H9 (cell line): ENCODE measurements at regions not wholly inside any gene's neighbourhood (a gene's known extent, or its start where the extent isn't known, plus 50 kb on each side); places are given as distances from the start of the nearest gene placed in this dataset.
A peak's percentile ranks its signal among the peaks of the same experiment; 100 is the strongest.

Experiments used
- DNase-seq: peaks from one replicate; pipeline ENCODE4 v3.0.0-alpha.2; 2017
- H2AFZ ChIP-seq: one replicate; pipeline ENCODE4 v1.6.1; 2013; ENCODE audit warnings: mild to moderate bottlenecking, low read length, control low read depth, moderate library complexity
- H2AK5ac ChIP-seq: 2 replicates; pipeline ENCODE4 v1.6.1; 2013; ENCODE audit warnings: low read length, control low read depth, mixed read lengths; ENCODE audit not compliant: insufficient read length
- H2BK120ac ChIP-seq: one replicate; pipeline ENCODE4 v1.6.1; 2013; ENCODE audit warnings: low read depth, mild to moderate bottlenecking, low read length, control low read depth, inconsistent platforms; ENCODE audit not compliant: poor library complexity, severe bottlenecking
- H2BK12ac ChIP-seq: 2 replicates; pipeline ENCODE4 v1.6.1; 2013; ENCODE audit warnings: low read length, control low read depth, mixed read lengths, low read depth; ENCODE audit not compliant: insufficient read length
- H2BK15ac ChIP-seq: 2 replicates; pipeline ENCODE4 v1.6.1; 2013; ENCODE audit warnings: low read depth, low read length, control low read depth
- H2BK20ac ChIP-seq: one replicate; pipeline ENCODE4 v1.6.1; 2013; ENCODE audit warnings: low read depth, mild to moderate bottlenecking, low read length, control low read depth, inconsistent platforms; ENCODE audit not compliant: poor library complexity, severe bottlenecking
- H2BK5ac ChIP-seq: 2 replicates; pipeline ENCODE4 v1.6.1; 2013; ENCODE audit warnings: low read length, control low read depth, mixed read lengths; ENCODE audit not compliant: insufficient read length
- H3K14ac ChIP-seq: 2 replicates; pipeline ENCODE4 v1.6.1; 2013; ENCODE audit warnings: low read length, control low read depth; ENCODE audit not compliant: insufficient read depth
- H3K18ac ChIP-seq: 2 replicates; pipeline ENCODE4 v1.6.1; 2013; ENCODE audit warnings: low read depth, mild to moderate bottlenecking, mixed read lengths, low read length, control low read depth; ENCODE audit not compliant: insufficient read length
- H3K23ac ChIP-seq: 2 replicates; pipeline ENCODE4 v1.6.1; 2013; ENCODE audit warnings: low read length, control low read depth, mixed read lengths, low read depth; ENCODE audit not compliant: insufficient read length
- H3K23me2 ChIP-seq: 2 replicates; pipeline ENCODE4 v1.6.1; 2013; ENCODE audit warnings: low read depth, mild to moderate bottlenecking, mixed read lengths, low read length, control low read depth; ENCODE audit not compliant: insufficient read length, poor library complexity, severe bottlenecking
- H3K27ac ChIP-seq: 2 replicates; pipeline ENCODE4 v1.5.1; 2013; ENCODE audit warnings: low read length, control low read depth, mixed read lengths, low read depth; ENCODE audit not compliant: insufficient read length
- H3K27me3 ChIP-seq: 2 replicates; pipeline ENCODE4 v1.6.1; 2013; ENCODE audit warnings: low read length, control low read depth, inconsistent platforms; ENCODE audit not compliant: insufficient read depth
- H3K4ac ChIP-seq: 2 replicates; pipeline ENCODE4 v1.6.1; 2013; ENCODE audit warnings: low read depth, mild to moderate bottlenecking, control low read depth, inconsistent platforms, low read length, moderate library complexity
- H3K4me1 ChIP-seq: 2 replicates; pipeline ENCODE4 v1.6.1; 2013; ENCODE audit warnings: low read length, control low read depth, inconsistent platforms; ENCODE audit not compliant: insufficient read depth
- H3K4me2 ChIP-seq: 2 replicates; pipeline ENCODE4 v1.6.1; 2013; ENCODE audit warnings: low read length, control low read depth, mixed read lengths; ENCODE audit not compliant: insufficient read length, insufficient read depth
- H3K56ac ChIP-seq: 2 replicates; pipeline ENCODE4 v1.6.1; 2013; ENCODE audit warnings: low read depth, mild to moderate bottlenecking, mixed read lengths, low read length, control low read depth; ENCODE audit not compliant: insufficient read length
- H3K79me1 ChIP-seq: 2 replicates; pipeline ENCODE4 v1.6.1; 2013; ENCODE audit warnings: low read depth, mild to moderate bottlenecking, moderate library complexity, low read length, control low read depth, inconsistent platforms; ENCODE audit not compliant: insufficient read depth, poor library complexity, severe bottlenecking
- H3K79me2 ChIP-seq: 2 replicates; pipeline ENCODE4 v1.6.1; 2013; ENCODE audit warnings: low read length, control low read depth, inconsistent platforms; ENCODE audit not compliant: insufficient read depth
- H3K9ac ChIP-seq: 2 replicates; pipeline ENCODE4 v1.6.1; 2013; ENCODE audit warnings: low read length, control low read depth, mixed read lengths; ENCODE audit not compliant: insufficient read length; ENCODE audit errors: extremely low read depth
- H3K9me3 ChIP-seq: one replicate; pipeline ENCODE4 v1.6.1; 2013; ENCODE audit warnings: low read depth, low read length, inconsistent platforms; ENCODE audit not compliant: control insufficient read depth
- H3T11ph ChIP-seq: one replicate; pipeline ENCODE4 v1.6.1; 2013; ENCODE audit warnings: mild to moderate bottlenecking, low read length, control low read depth, inconsistent platforms
- H4K20me1 ChIP-seq: one replicate; pipeline ENCODE4 v1.6.1; 2013; ENCODE audit not compliant: control insufficient read depth, insufficient read length, insufficient read depth
- H4K5ac ChIP-seq: 2 replicates; pipeline ENCODE4 v1.6.1; 2013; ENCODE audit warnings: low read depth, mild to moderate bottlenecking, mixed read lengths, low read length, control low read depth; ENCODE audit not compliant: insufficient read length
- H4K8ac ChIP-seq: replicated peaks from 2 replicates; pipeline ENCODE4 v1.6.1; 2013; ENCODE audit warnings: low read length, control low read depth, mixed read lengths, low read depth; ENCODE audit not compliant: insufficient read length
- H4K91ac ChIP-seq: 2 replicates; pipeline ENCODE4 v1.6.1; 2013; ENCODE audit warnings: low read depth, mild to moderate bottlenecking, moderate library complexity, mixed read lengths, low read length, control low read depth; ENCODE audit not compliant: insufficient read length
- H3K27ac Mint-ChIP-seq, 3 experiments: 2 replicates in 2 of 3; 3 replicates in 1 of 3; pipeline ENCODE4 v1.8.0; 2020 to 2021; ENCODE audit warnings: mixed read lengths in 3 of 3, mild to moderate bottlenecking in 1 of 3, moderate library complexity in 1 of 3
- H3K27me3 Mint-ChIP-seq: 2 replicates; pipeline ENCODE4 v1.8.0; 2021; ENCODE audit warnings: low read depth, mild to moderate bottlenecking, moderate library complexity, mixed read lengths
- H3K36me3 Mint-ChIP-seq, 3 experiments: 2 replicates in 2 of 3; 3 replicates in 1 of 3; pipeline ENCODE4 v1.8.0; 2020 to 2021; ENCODE audit warnings: low read depth in 3 of 3, mixed read lengths in 3 of 3; ENCODE audit not compliant: insufficient read depth in 1 of 3
- H3K4me1 Mint-ChIP-seq, 2 experiments: 2 replicates each; pipeline ENCODE4 v1.8.0; 2020; ENCODE audit warnings: mixed read lengths in 2 of 2
- H3K4me3 Mint-ChIP-seq, 2 experiments: 2 replicates in 1 of 2; 3 replicates in 1 of 2; pipeline ENCODE4 v1.8.0; 2020 to 2021; ENCODE audit warnings: mild to moderate bottlenecking in 2 of 2, mixed read lengths in 2 of 2, moderate library complexity in 1 of 2
- H3K9me3 Mint-ChIP-seq, 2 experiments: 2 replicates in 1 of 2; 3 replicates in 1 of 2; pipeline ENCODE4 v1.8.0; 2020; ENCODE audit warnings: mild to moderate bottlenecking in 2 of 2, mixed read lengths in 2 of 2, moderate library complexity in 1 of 2
- CTCF ChIP-seq: fragments of 200-600 bp; sonication (generic); conservative IDR thresholded peaks from 3 replicates; pipeline ENCODE4 v1.8.0; 2021; ENCODE audit warnings: antibody characterized with exemption, mild to moderate bottlenecking
- WGBS: extraction: QIAGEN DNeasy Blood & Tissue Kit; methylation state at CpG from one replicate; pipeline ENCODE4 v1.1.7; 2013; ENCODE audit warnings: missing lambda C conversion rate, low lambda C conversion rate, mixed read lengths; ENCODE audit not compliant: insufficient read length; ENCODE audit errors: extremely low coverage; 5-methylcytosine and 5-hydroxymethylcytosine counted together

- no peak for TF ChIP-seq CTCF
- Histone ChIP-seq H3K4me1 (0 out of 2 replicates have a peak, but pooled peaks cover 2% of the 10 kb centered on the region), H3K9ac (no peak overlapping the region), H3K27me3 (no peaks in the 10 kb centered on the region), H3K23me2 (no peaks in the 10 kb centered on the region), H3K27ac (no peak overlapping the region), H3K79me2 (no peaks in the 10 kb centered on the region), H3K18ac (no peak overlapping the region), H3K23ac (no peak overlapping the region), H2AK5ac (no peak overlapping the region), H2BK12ac (no peak overlapping the region), H2BK120ac (no peak overlapping the region), H3K14ac (0 out of 2 replicates have a peak overlapping the region, but pooled peaks have one; percentile 39), H3K56ac (no peak overlapping the region), H4K20me1 (no peaks in the 10 kb centered on the region), H3K4me2 (no peak overlapping the region), H3K79me1 (no peaks in the 10 kb centered on the region), H4K5ac (no peak overlapping the region), H3K9me3 (no peaks in the 10 kb centered on the region), H4K91ac (no peak overlapping the region), H2AFZ (no peak overlapping the region), H3T11ph (no peak overlapping the region), H2BK20ac (no peak overlapping the region), H2BK15ac (no peak overlapping the region), H2BK5ac (no peak overlapping the region), H4K8ac (no peak overlapping the region), H3K4ac (no peak overlapping the region)
- H3K36me3 Mint-ChIP-seq, result no peaks in the 10 kb centered on the region
- no peaks in the 10 kb centered on the region; a peak in 1 of 5 replicates for H3K9me3 Mint-ChIP-seq
- H3K4me3 Mint-ChIP-seq, result no peak overlapping the region
- no peak for DNase-seq
- no CpG with 5 or more reads among the region's 8 CpGs for WGBS
- H3K27me3 Mint-ChIP-seq, result peaks cover 4% of the 10 kb centered on the region; the same call in 1 of the 2 replicates
- peaks cover 3 to 4% of the 10 kb centered on the region in 2 experiments; a peak in 1 of 4 replicates for H3K4me1 Mint-ChIP-seq
- no peak overlapping the region; a peak in 1 of 7 replicates for H3K27ac Mint-ChIP-seq
Measured at GRCh38 chr1:5504364-5504740, 487.9 kb downstream of the NPHP4 start.
